ENCODE measurements at regions not wholly inside any gene's neighbourhood (a gene's known extent, or its start where the extent isn't known, plus 50 kb on each side); places are given as distances from the start of the nearest gene placed in this dataset.

DNA sequence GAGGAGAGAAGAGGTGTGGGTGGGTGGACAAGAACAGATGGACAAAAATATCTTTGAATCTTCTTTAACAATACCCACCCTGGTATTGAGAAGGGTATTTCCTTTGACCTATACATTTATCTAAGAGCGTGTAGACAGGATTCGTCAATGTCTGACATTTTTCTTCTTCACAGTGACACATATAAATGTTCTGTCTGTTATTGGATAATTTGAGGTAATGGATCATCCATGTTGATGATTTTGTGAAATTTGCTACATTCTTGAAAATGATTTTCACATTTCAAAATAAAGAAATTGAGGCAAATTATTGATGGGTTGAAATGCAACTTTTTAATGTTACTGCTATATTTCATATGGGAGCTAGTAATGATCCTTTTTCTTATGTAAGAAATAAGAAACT is 770.7 kb upstream of the EPHA7 start:
- Histone ChIP-seq H3K4me2 (ENCODE audit: extremely low read depth, insufficient read depth, low read length) (no peak overlapping the region), H3K9ac (ENCODE audit: insufficient read depth, low read length) (no peak overlapping the region), H3K27ac (ENCODE audit: insufficient read depth, low read length) (no peak overlapping the region), H3K36me3 (ENCODE audit: control insufficient read depth, insufficient read depth, low read length) (no peaks in the 10 kb centered on the region), H3K79me2 (ENCODE audit: control insufficient read depth, insufficient read depth, low read length) (no peaks in the 10 kb centered on the region), H2AFZ (ENCODE audit: low read length) (no peak overlapping the region), H4K20me1 (ENCODE audit: control insufficient read depth, extremely low read depth, insufficient read depth, low read length) (no peaks in the 10 kb centered on the region), H3K4me1 (ENCODE audit: control insufficient read depth, extremely low read depth, insufficient read depth, low read length) (no peaks in the 10 kb centered on the region), H3K9me3 (ENCODE audit: control insufficient read depth, insufficient read depth, low read depth, low read length) (no peaks in the 10 kb centered on the region), H3K4me3 (replicated peaks in 1 of 4; ENCODE audit: control extremely low read depth in 1 of 4, insufficient read depth in 1 of 4, low read depth in 3 of 4, low read length in 4 of 4) (no peak overlapping the region), H3K27me3 (ENCODE audit: control insufficient read depth, insufficient read depth, low read length) (no peaks in the 10 kb centered on the region)
- DNase-seq (ENCODE audit: low read depth in 2 of 2): no peak
- TF ChIP-seq CTCF (conservative IDR thresholded peaks at IDR 0.05 in 1 of 2, IDR thresholded peaks at IDR 0.05 in 1 of 2; ENCODE audit: low read depth in 1 of 2, low read length in 2 of 2) (no peak), EZH2 (IDR thresholded peaks at IDR 0.05; ENCODE audit: low read length, missing control alignments) (no peak)

- H3K4me1 ChIP-seq (ENCODE audit: control insufficient read depth, extremely low read depth, insufficient read depth, low read length): no peaks in the 10 kb centered on the region
- DNase-seq (ENCODE audit: low read depth in 2 of 2): no peak
- no peaks in the 10 kb centered on the region for H3K36me3 ChIP-seq (ENCODE audit: control insufficient read depth, insufficient read depth, low read length)
- no peak overlapping the region for H3K27ac ChIP-seq (ENCODE audit: insufficient read depth, low read length)
- no peaks in the 10 kb centered on the region for H3K79me2 ChIP-seq (ENCODE audit: control insufficient read depth, insufficient read depth, low read length)
- no peak overlapping the region for H3K4me3 ChIP-seq (replicated peaks in 1 of 4; ENCODE audit: control extremely low read depth in 1 of 4, insufficient read depth in 1 of 4, low read depth in 3 of 4, low read length in 4 of 4)
- H4K20me1 ChIP-seq (ENCODE audit: control insufficient read depth, extremely low read depth, insufficient read depth, low read length): no peaks in the 10 kb centered on the region
- no peaks in the 10 kb centered on the region for H3K9me3 ChIP-seq (ENCODE audit: control insufficient read depth, insufficient read depth, low read depth, low read length)
- no peak for TF ChIP-seq EZH2 (IDR thresholded peaks at IDR 0.05; ENCODE audit: low read length, missing control alignments)
- no peak for TF ChIP-seq CTCF (conservative IDR thresholded peaks at IDR 0.05 in 1 of 2, IDR thresholded peaks at IDR 0.05 in 1 of 2; ENCODE audit: low read depth in 1 of 2, low read length in 2 of 2)
- H3K27me3 ChIP-seq (ENCODE audit: control insufficient read depth, insufficient read depth, low read length): no peaks in the 10 kb centered on the region
- no peak overlapping the region for H2AFZ ChIP-seq (ENCODE audit: low read length)
- H3K4me2 ChIP-seq (ENCODE audit: extremely low read depth, insufficient read depth, low read length): no peak overlapping the region
- no peak overlapping the region for H3K9ac ChIP-seq (ENCODE audit: insufficient read depth, low read length)
These were observed 765.5 kb upstream of the EPHA7 start for GRCh38 chr6:94184666-94185464.

DNA sequence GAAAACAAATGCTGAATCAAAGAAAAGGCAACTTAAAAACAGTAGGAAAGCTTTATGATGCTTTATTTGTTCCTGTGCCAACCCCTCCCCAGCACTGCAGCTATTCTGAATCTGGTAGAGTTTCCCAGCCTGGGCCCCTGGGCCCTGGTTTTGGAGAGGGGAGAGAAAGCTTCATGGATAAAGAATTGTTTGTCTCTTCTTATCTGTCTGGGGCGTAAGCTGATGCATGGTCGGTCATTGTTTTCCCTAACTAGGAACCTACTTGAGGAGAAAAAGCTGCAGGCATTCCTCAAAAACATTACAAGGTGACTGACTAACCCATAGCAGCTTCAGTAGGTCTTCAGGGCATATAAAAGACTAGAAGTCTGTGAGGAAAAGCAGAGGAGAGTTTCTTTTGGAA is 758.1 kb upstream of the EPHA7 start:
- H3K4me2 ChIP-seq (ENCODE audit: extremely low read depth, insufficient read depth, low read length): no peak overlapping the region
- TF ChIP-seq EZH2 (IDR thresholded peaks at IDR 0.05; ENCODE audit: low read length, missing control alignments): no peak
- TF ChIP-seq CTCF (conservative IDR thresholded peaks at IDR 0.05 in 1 of 2, IDR thresholded peaks at IDR 0.05 in 1 of 2; ENCODE audit: low read depth in 1 of 2, low read length in 2 of 2): no peak

More for the DNA sequence above, 758.1 kb upstream of the EPHA7 start:
- Histone ChIP-seq H4K20me1 (ENCODE audit: control insufficient read depth, extremely low read depth, insufficient read depth, low read length) (no peaks in the 10 kb centered on the region), H3K9me3 (ENCODE audit: control insufficient read depth, insufficient read depth, low read depth, low read length) (no peaks in the 10 kb centered on the region), H3K4me1 (ENCODE audit: control insufficient read depth, extremely low read depth, insufficient read depth, low read length) (no peaks in the 10 kb centered on the region), H2AFZ (ENCODE audit: low read length) (no peak overlapping the region), H3K27me3 (ENCODE audit: control insufficient read depth, insufficient read depth, low read length) (no peaks in the 10 kb centered on the region), H3K79me2 (ENCODE audit: control insufficient read depth, insufficient read depth, low read length) (no peaks in the 10 kb centered on the region), H3K27ac (ENCODE audit: insufficient read depth, low read length) (no peak overlapping the region), H3K9ac (ENCODE audit: insufficient read depth, low read length) (no peak overlapping the region), H3K36me3 (ENCODE audit: control insufficient read depth, insufficient read depth, low read length) (no peaks in the 10 kb centered on the region), H3K4me3 (replicated peaks in 1 of 4; ENCODE audit: control extremely low read depth in 1 of 4, insufficient read depth in 1 of 4, low read depth in 3 of 4, low read length in 4 of 4) (no peak overlapping the region)
- no peak for DNase-seq (ENCODE audit: low read depth in 2 of 2)
